GM12878 (cell line): ENCODE measurements at regions not wholly inside any gene's neighbourhood (a gene's known extent, or its start where the extent isn't known, plus 50 kb on each side); places are given as distances from the start of the nearest gene placed in this dataset.
A peak's percentile ranks its signal among the peaks of the same experiment; 100 is the strongest.

Source experiments
- ATAC-seq: fragments of 200-7000 bp; cut with Tn5 transposase; 3 replicates; pipeline ENCODE4 v1.9.1; 2020; ENCODE audit warnings: mild to moderate bottlenecking, moderate library complexity
- BruUV-seq: library from RNA; stranded (reverse); fragments of 400-500 nt; replicated peaks from 2 replicates; lab custom pipeline; 2021; lab: Mats Ljungman, UMichigan
- CTCF ChIA-PET: fragments of 300-600 bp; sonication (Branson Sonifier 250); formaldehyde crosslinking; extraction: SDS; loops from one replicate; lab custom pipeline; 2021; ENCODE audit warnings: inconsistent platforms; lab: Yijun Ruan, JAX
- POLR2A ChIA-PET: fragments of 350-600 bp; formaldehyde crosslinking; extraction: SDS; loops from one replicate; lab custom pipeline; 2021; ENCODE audit warnings: inconsistent platforms; lab: Charles Lee
- RAD21 ChIA-PET: fragments of 300-600 bp; sonication (Branson Sonifier 250); formaldehyde crosslinking; loops from one replicate; lab custom pipeline; 2023; ENCODE audit warnings: antibody characterized with exemption; ENCODE audit not compliant: unreplicated experiment; lab: Charles Lee
- SMC1A ChIA-PET: fragments of 300-600 bp; sonication (Branson Sonifier 250); formaldehyde crosslinking; loops from one replicate; lab custom pipeline; 2023; ENCODE audit not compliant: unreplicated experiment, uncharacterized antibody; lab: Charles Lee
- DNase-seq: peaks from one replicate; pipeline ENCODE4 v3.0.0-alpha.2; 2011; ENCODE audit warnings: low read depth, low spot score
- FAIRE-seq: peaks from 3 replicates; lab custom pipeline; 2011; peaks lifted over from hg19 to GRCh38; lab: Jason Lieb, UNC
- H2AFZ ChIP-seq: 2 replicates; pipeline ENCODE4 v1.6.0; 2011; ENCODE audit warnings: low read depth, low read length, control low read depth; ENCODE audit not compliant: control insufficient read depth
- H3K27ac ChIP-seq: 2 replicates; pipeline ENCODE4 v1.5.1; 2011; ENCODE audit warnings: control low read depth; ENCODE audit not compliant: control insufficient read depth, insufficient read depth
- H3K27me3 ChIP-seq, 2 experiments: replicated peaks in 1 of 2; 2 replicates each; pipeline versions ENCODE4 v1.6.0 to v1.6.1; 2011; ENCODE audit warnings: low read length in 1 of 2; ENCODE audit not compliant: control insufficient read depth in 2 of 2, insufficient read depth in 2 of 2
- H3K36me3 ChIP-seq, 2 experiments: 2 replicates each; pipeline ENCODE4 v1.5.1; 2011; ENCODE audit warnings: low read length in 1 of 2; ENCODE audit not compliant: control insufficient read depth in 2 of 2, insufficient read depth in 2 of 2
- H3K4me1 ChIP-seq: 2 replicates; pipeline ENCODE4 v1.6.1; 2011; ENCODE audit warnings: mild to moderate bottlenecking, low read length, moderate library complexity, mixed read lengths; ENCODE audit not compliant: control insufficient read depth, insufficient read depth
- H3K4me2 ChIP-seq: 2 replicates; pipeline ENCODE4 v1.6.0; 2011; ENCODE audit warnings: control low read depth; ENCODE audit not compliant: control insufficient read depth, insufficient read depth
- H3K4me3 ChIP-seq: fragments of 200-600 bp; sonication (generic); 2 replicates; pipeline ENCODE4 v1.5.1; 2016
- H3K79me2 ChIP-seq: 2 replicates; pipeline ENCODE4 v1.6.0; 2011; ENCODE audit warnings: low read length; ENCODE audit not compliant: control insufficient read depth, insufficient read depth
- H3K9ac ChIP-seq: 2 replicates; pipeline ENCODE4 v1.8.0; 2011; ENCODE audit warnings: low read length, control low read depth, mixed read lengths; ENCODE audit not compliant: control insufficient read depth, insufficient read depth
- H3K9me3 ChIP-seq: replicated peaks from 3 replicates; pipeline ENCODE4 v1.5.1; 2011; ENCODE audit warnings: mild to moderate bottlenecking, low read length; ENCODE audit not compliant: control insufficient read depth, insufficient read depth
- H4K20me1 ChIP-seq: 2 replicates; pipeline ENCODE4 v1.6.0; 2011; ENCODE audit not compliant: control insufficient read depth, insufficient read depth
- IKZF2 ChIP-seq, 2 experiments: fragments of 450-650 bp; IDR thresholded peaks; 2 replicates each; pipeline ENCODE4 v1.6.1; 2017; ENCODE audit warnings: mild to moderate bottlenecking in 2 of 2, moderate library complexity in 2 of 2
- JUND ChIP-seq: IDR thresholded peaks from 2 replicates; pipeline ENCODE4 v1.6.1; 2012; ENCODE audit warnings: low read depth, mild to moderate bottlenecking, low read length, improper control_type of control experiment, moderate library complexity
- MTA2 ChIP-seq: fragments of 450-650 bp; IDR thresholded peaks from 2 replicates; pipeline ENCODE4 v1.6.1; 2016; ENCODE audit warnings: low read depth, mild to moderate bottlenecking, moderate library complexity
- SPI1 ChIP-seq: IDR thresholded peaks from 2 replicates; pipeline ENCODE4 v1.6.1; 2011; ENCODE audit warnings: low read depth, mild to moderate bottlenecking, low read length, moderate library complexity, borderline replicate concordance; ENCODE audit not compliant: insufficient read depth
- SREBF1 ChIP-seq: IDR thresholded peaks from 2 replicates; pipeline ENCODE4 v1.6.1; 2012; ENCODE audit warnings: mild to moderate bottlenecking, low read length
- WGBS: methylation state at CpG from one replicate; pipeline ENCODE4 v1.1.6; 2016; ENCODE audit warnings: low lambda C conversion rate; ENCODE audit not compliant: insufficient replicate concordance, insufficient coverage; ENCODE audit errors: missing lambda C conversion rate; 5-methylcytosine and 5-hydroxymethylcytosine counted together
- in situ Hi-C: fragments of 300-500 bp; cut with MboI; formaldehyde crosslinking; loops from 9 replicates; pipeline ENCODE4 v1.14.3; 2018; ENCODE audit warnings: mixed read lengths
- intact Hi-C: fragments of 100-400 bp; cut with micrococcal nuclease; formaldehyde crosslinking; loops from one replicate; pipeline ENCODE4 v1.14.2; 2022; ENCODE audit not compliant: unreplicated experiment
- TF ChIP-seq, protein P1 (sequence below): IDR thresholded peaks from 2 replicates; pipeline ENCODE4 v1.6.1; 2012; ENCODE audit warnings: low read depth, low read length, improper control_type of control experiment
- TF ChIP-seq, protein P2 (sequence below): IDR thresholded peaks from 2 replicates; pipeline ENCODE4 v1.6.1; 2011; ENCODE audit warnings: borderline replicate concordance, low read depth, mild to moderate bottlenecking, moderate library complexity, low read length; ENCODE audit not compliant: insufficient read depth, poor library complexity, severe bottlenecking

GRCh38 chr5:42927730-42928129 is 112.4 kb downstream of the ANXA2R start (continued):
- TF ChIP-seq, protein P1, sequence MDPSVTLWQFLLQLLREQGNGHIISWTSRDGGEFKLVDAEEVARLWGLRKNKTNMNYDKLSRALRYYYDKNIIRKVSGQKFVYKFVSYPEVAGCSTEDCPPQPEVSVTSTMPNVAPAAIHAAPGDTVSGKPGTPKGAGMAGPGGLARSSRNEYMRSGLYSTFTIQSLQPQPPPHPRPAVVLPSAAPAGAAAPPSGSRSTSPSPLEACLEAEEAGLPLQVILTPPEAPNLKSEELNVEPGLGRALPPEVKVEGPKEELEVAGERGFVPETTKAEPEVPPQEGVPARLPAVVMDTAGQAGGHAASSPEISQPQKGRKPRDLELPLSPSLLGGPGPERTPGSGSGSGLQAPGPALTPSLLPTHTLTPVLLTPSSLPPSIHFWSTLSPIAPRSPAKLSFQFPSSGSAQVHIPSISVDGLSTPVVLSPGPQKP, result no peak
- no peak for TF ChIP-seq SREBF1
- TF ChIP-seq IKZF2 (IDR thresholded peaks at IDR 0.05), result peak in 1 of 2 experiments; percentile 18; a peak in 1 of 4 replicates
- TF ChIP-seq MTA2, result 0 out of 2 replicates have a peak, but pooled peaks have one; percentile 37
- TF ChIP-seq SPI1, result peak; percentile 62; the same call in 1 of the 2 replicates
- TF ChIP-seq, protein P2, sequence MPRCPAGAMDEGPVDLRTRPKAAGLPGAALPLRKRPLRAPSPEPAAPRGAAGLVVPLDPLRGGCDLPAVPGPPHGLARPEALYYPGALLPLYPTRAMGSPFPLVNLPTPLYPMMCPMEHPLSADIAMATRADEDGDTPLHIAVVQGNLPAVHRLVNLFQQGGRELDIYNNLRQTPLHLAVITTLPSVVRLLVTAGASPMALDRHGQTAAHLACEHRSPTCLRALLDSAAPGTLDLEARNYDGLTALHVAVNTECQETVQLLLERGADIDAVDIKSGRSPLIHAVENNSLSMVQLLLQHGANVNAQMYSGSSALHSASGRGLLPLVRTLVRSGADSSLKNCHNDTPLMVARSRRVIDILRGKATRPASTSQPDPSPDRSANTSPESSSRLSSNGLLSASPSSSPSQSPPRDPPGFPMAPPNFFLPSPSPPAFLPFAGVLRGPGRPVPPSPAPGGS, result no peak
- TF ChIP-seq, all 136 proteins: peak for 7

DNA sequence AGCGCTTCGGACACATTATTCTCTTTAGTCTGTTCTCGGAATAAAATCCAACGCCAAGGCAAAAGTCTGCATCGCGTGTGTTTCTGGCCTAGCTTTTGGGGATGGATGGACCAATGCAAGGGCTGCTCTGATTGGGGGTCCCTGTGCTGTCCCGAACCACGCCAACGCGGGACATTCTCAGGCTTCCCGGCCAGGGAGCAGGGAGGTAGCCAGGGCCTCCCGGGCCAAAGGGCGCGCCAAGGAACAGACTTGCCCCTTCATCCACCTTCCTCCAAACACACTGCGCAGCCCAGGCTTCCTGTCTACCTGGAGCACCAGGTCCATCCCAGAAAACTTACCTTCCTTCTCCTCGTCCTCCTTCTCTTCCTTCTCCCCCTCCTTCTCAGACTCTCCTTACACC is 113.0 kb upstream of the SELENOP start:
- BruUV-seq, result no TSS peak
- ChIA-PET CTCF (no interaction called here), POLR2A (no interaction called here), RAD21 (no interaction called here), SMC1A (no interaction called here)
- no peak overlapping the region for H3K27ac ChIP-seq
- ATAC-seq (no peak), FAIRE-seq (no peak), DNase-seq (no peak)
- no peak for TF ChIP-seq JUND
- in situ Hi-C loops, result no loop called here
- no peak overlapping the region for H3K9ac ChIP-seq
- H3K4me3 ChIP-seq, result no peak overlapping the region
- H3K27me3 ChIP-seq, result no peaks in the 10 kb centered on the region
- no peaks in the 10 kb centered on the region for H3K79me2 ChIP-seq
- WGBS, result 88% methylated on average over 16 of the region's 16 CpGs
- intact Hi-C loops, result no loop called here
- no peak overlapping the region for H2AFZ ChIP-seq
- H4K20me1 ChIP-seq, result no peaks in the 10 kb centered on the region
- no peaks in the 10 kb centered on the region for H3K4me1 ChIP-seq
- H3K9me3 ChIP-seq, result no peaks in the 10 kb centered on the region; the same call in 2 of the 3 replicates
- H3K36me3 ChIP-seq, result no peaks in the 10 kb centered on the region
- H3K4me2 ChIP-seq, result no peak overlapping the region
